Upper lobe of right lung (tissue), 1 donor: ENCODE measurements at regions not wholly inside any gene's neighbourhood (a gene's known extent, or its start where the extent isn't known, plus 50 kb on each side); places are given as distances from the start of the nearest gene placed in this dataset.

Source experiments
- ATAC-seq: fragments of 200-7000 bp; cut with Tn5 transposase; one replicate; pipeline ENCODE4 v1.9.1; 2020; ENCODE audit warnings: mild to moderate bottlenecking, moderate library complexity
- DNase-seq: peaks from one replicate; pipeline ENCODE4 v3.0.0-alpha.2; 2020
- H3K27ac ChIP-seq: fragments of 200-600 bp; one replicate; pipeline ENCODE4 v1.8.0; 2022
- H3K27me3 ChIP-seq: fragments of 200-600 bp; one replicate; pipeline ENCODE4 v1.8.0; 2022; ENCODE audit warnings: mild to moderate bottlenecking
- H3K36me3 ChIP-seq: fragments of 200-600 bp; one replicate; pipeline ENCODE4 v1.8.0; 2022
- H3K4me1 ChIP-seq: fragments of 200-600 bp; one replicate; pipeline ENCODE4 v1.8.0; 2022
- H3K4me3 ChIP-seq: fragments of 200-600 bp; one replicate; pipeline ENCODE4 v1.8.0; 2022; ENCODE audit warnings: mild to moderate bottlenecking
- H3K9me3 ChIP-seq: fragments of 200-600 bp; one replicate; pipeline ENCODE4 v1.8.0; 2022
- intact Hi-C: fragments of 100-400 bp; cut with DNase I; formaldehyde crosslinking; loops from one replicate; pipeline ENCODE4 v1.11.0; 2022
- TF ChIP-seq, protein P1 (sequence below): fragments of 200-600 bp; IDR thresholded peaks from one replicate; pipeline ENCODE4 v1.8.0; 2022; ENCODE audit warnings: antibody characterized with exemption
- donor health status: DM: no; HTN: yes; CAD: no; lungs with severe emphysema.

GRCh38 chr1:56329970-56330369, 249.4 kb downstream of the PLPP3 start:
- DNase-seq (no peak), ATAC-seq (no peak)
- TF ChIP-seq, protein P1, sequence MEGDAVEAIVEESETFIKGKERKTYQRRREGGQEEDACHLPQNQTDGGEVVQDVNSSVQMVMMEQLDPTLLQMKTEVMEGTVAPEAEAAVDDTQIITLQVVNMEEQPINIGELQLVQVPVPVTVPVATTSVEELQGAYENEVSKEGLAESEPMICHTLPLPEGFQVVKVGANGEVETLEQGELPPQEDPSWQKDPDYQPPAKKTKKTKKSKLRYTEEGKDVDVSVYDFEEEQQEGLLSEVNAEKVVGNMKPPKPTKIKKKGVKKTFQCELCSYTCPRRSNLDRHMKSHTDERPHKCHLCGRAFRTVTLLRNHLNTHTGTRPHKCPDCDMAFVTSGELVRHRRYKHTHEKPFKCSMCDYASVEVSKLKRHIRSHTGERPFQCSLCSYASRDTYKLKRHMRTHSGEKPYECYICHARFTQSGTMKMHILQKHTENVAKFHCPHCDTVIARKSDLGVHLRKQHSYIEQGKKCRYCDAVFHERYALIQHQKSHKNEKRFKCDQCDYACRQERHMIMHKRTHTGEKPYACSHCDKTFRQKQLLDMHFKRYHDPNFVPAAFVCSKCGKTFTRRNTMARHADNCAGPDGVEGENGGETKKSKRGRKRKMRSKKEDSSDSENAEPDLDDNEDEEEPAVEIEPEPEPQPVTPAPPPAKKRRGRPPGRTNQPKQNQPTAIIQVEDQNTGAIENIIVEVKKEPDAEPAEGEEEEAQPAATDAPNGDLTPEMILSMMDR = no peak
- Histone ChIP-seq H3K36me3 (no peaks in the 10 kb centered on the region), H3K9me3 (no peaks in the 10 kb centered on the region), H3K4me3 (no peak overlapping the region), H3K27me3 (no peaks in the 10 kb centered on the region), H3K27ac (no peak overlapping the region), H3K4me1 (peaks cover 6% of the 10 kb centered on the region)
- intact Hi-C loops = no loop called here

DNA sequence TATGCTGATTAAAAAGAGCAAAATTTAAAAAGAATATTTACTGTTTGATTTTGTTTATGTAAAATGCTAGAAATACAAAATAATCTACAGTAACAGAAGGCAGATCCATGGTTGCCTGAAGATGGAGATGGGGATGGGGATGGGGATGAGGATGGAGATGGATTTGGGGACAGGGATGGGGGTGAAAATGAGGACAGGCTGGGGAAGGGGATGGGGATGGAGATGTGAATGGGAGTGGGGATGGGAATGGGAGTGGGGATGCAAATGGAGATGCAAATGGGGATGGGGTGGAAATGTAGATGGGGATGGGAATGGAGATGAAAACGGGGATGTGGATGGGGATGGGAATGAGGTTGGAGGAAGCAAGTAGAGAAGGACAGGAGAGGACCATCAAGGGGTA, 252.2 kb downstream of the PLPP3 start:
- DNase-seq (no peak), ATAC-seq (no peak)
- TF ChIP-seq, protein P1 = no peak
- Histone ChIP-seq H3K36me3 (no peaks in the 10 kb centered on the region), H3K4me3 (no peak overlapping the region), H3K9me3 (no peaks in the 10 kb centered on the region), H3K4me1 (peaks cover 6% of the 10 kb centered on the region), H3K27me3 (no peaks in the 10 kb centered on the region), H3K27ac (no peak overlapping the region)
- intact Hi-C loops = no loop called here

DNA sequence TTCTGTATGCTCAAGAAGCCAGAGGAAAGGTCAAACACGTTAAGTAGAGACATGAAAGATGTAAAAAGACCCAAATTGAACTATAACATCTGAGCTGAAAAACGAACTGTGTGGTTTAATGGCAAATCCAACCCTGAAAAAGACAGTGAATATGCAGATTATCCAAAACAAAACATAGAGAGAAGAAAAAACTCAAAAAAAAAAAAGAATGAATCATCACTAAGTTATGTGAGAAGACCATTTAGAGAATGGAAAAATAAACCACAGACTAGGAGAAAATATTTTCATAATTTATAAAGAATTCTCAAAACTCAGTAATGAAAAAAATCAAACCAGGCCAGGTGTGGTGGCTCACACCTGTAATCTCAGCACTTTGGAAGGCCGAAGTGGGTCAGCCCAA, 253.3 kb downstream of the PLPP3 start:
- ATAC-seq = no peak

GRCh38 chr1:56324504-56324903, 254.9 kb downstream of the PLPP3 start:
- intact Hi-C loops = no loop called here

More for the DNA sequence above, 253.3 kb downstream of the PLPP3 start:
- TF ChIP-seq, protein P1 = no peak
- no peaks in the 10 kb centered on the region for H3K9me3 ChIP-seq
- intact Hi-C loops = no loop called here
- H3K36me3 ChIP-seq = no peaks in the 10 kb centered on the region
- H3K4me1 ChIP-seq = peaks cover 6% of the 10 kb centered on the region
- H3K27me3 ChIP-seq = no peaks in the 10 kb centered on the region
- H3K27ac ChIP-seq = no peak overlapping the region
- H3K4me3 ChIP-seq = no peak overlapping the region
- DNase-seq = no peak

DNA sequence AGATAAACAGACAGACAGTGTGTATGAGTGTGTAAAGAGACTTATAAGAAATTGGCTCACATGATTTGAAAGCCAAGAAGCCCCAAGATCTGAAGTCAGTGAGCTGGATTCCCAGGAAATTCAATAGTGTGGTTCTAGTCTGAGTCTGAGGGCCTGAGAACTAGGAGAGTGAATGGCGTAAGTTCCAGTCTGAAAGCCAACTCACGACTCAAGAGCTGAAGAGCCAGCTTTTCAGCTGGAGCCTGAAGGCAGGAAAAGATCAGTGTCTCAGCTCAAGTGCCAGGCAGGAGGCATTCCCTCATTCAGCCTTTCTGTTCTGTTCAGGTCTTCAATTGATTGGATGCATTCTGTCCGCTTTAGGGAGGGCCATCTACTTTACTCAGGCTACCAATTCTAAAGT, 257.2 kb downstream of the PLPP3 start:
- intact Hi-C loops = no loop called here
- Histone ChIP-seq H3K27ac (no peak overlapping the region), H3K4me3 (no peak overlapping the region), H3K9me3 (no peaks in the 10 kb centered on the region), H3K36me3 (no peaks in the 10 kb centered on the region), H3K27me3 (no peaks in the 10 kb centered on the region), H3K4me1 (no peaks in the 10 kb centered on the region)
- TF ChIP-seq, protein P1 = no peak
- ATAC-seq (no peak), DNase-seq (no peak)

More at GRCh38 chr1:56324504-56324903, 254.9 kb downstream of the PLPP3 start:
- Histone ChIP-seq H3K36me3 (no peaks in the 10 kb centered on the region), H3K27me3 (no peaks in the 10 kb centered on the region), H3K27ac (no peak overlapping the region), H3K4me1 (no peaks in the 10 kb centered on the region), H3K9me3 (no peaks in the 10 kb centered on the region), H3K4me3 (no peak overlapping the region)
- ATAC-seq (no peak), DNase-seq (no peak)
- TF ChIP-seq, protein P1 = no peak

DNA sequence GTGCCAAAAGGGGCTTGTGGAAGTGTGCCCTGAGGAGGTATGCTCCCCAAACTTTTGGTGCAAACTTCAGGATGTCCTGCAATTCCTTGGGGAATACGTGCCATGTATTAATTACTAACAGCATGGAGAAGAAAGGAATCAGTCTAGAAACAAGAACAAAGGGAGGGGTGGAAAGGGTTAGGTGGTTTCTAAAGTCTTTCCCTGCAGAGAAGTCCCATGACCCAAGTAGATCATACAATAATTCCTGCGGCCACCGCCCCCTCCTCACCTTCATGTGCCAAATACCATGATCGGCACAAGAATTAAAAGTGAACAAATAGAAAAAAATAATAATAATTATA, 258.2 kb downstream of the PLPP3 start:
- TF ChIP-seq, protein P1 = no peak
- no peak for ATAC-seq
- Histone ChIP-seq H3K9me3 (no peaks in the 10 kb centered on the region), H3K4me3 (no peak overlapping the region), H3K36me3 (no peaks in the 10 kb centered on the region), H3K27me3 (no peaks in the 10 kb centered on the region), H3K4me1 (no peaks in the 10 kb centered on the region), H3K27ac (no peak overlapping the region)
- DNase-seq = no peak
- intact Hi-C loops = no loop called here
